Breast epithelium (tissue), 3 donors: ENCODE measurements at regions not wholly inside any gene's neighbourhood (a gene's known extent, or its start where the extent isn't known, plus 50 kb on each side); places are given as distances from the start of the nearest gene placed in this dataset.

Experiments used
- POLR2A ChIP-seq: fragments of 450-650 bp; IDR thresholded peaks from one replicate; pipeline ENCODE4 v1.6.1; 2016; ENCODE audit warnings: antibody characterized with exemption, mild to moderate bottlenecking, moderate library complexity
- POLR2AphosphoS5 ChIP-seq, 3 donors: sonication (generic); formaldehyde crosslinking; IDR thresholded peaks; one replicate each; pipeline ENCODE4 v1.6.1; 2017; ENCODE audit warnings: antibody characterized with exemption in 3 of 3
- TF ChIP-seq, protein P1 (sequence below), 3 donors: fragments of 450-650 bp; IDR thresholded peaks; one replicate each; pipeline ENCODE4 v1.5.1; 2016 to 2017; ENCODE audit warnings: antibody characterized with exemption in 3 of 3, mild to moderate bottlenecking in 3 of 3, moderate library complexity in 3 of 3

DNA sequence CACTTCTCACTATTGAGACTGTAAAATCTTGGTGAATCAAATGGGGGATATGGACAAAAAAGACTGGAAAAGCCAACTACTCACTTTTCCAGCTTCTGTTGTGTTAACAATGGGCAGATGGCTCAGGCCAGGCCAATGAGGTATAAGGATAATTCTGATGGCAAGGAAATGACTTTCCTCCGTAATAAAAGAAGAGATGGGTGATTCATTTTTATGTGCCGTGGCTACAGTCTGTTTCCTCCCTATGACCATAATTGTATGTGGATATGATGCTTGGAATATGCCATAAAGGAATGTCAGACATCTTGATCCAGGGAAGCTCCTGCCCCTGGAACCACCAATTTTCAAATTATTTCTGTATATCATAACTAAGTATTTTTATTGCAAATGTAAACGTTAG, 406.8 kb downstream of the CCDC85A start:
- TF ChIP-seq POLR2A (no peak), POLR2AphosphoS5 (IDR thresholded peaks at IDR 0.05) (no peak)
- TF ChIP-seq, protein P1, sequence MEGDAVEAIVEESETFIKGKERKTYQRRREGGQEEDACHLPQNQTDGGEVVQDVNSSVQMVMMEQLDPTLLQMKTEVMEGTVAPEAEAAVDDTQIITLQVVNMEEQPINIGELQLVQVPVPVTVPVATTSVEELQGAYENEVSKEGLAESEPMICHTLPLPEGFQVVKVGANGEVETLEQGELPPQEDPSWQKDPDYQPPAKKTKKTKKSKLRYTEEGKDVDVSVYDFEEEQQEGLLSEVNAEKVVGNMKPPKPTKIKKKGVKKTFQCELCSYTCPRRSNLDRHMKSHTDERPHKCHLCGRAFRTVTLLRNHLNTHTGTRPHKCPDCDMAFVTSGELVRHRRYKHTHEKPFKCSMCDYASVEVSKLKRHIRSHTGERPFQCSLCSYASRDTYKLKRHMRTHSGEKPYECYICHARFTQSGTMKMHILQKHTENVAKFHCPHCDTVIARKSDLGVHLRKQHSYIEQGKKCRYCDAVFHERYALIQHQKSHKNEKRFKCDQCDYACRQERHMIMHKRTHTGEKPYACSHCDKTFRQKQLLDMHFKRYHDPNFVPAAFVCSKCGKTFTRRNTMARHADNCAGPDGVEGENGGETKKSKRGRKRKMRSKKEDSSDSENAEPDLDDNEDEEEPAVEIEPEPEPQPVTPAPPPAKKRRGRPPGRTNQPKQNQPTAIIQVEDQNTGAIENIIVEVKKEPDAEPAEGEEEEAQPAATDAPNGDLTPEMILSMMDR (IDR thresholded peaks at IDR 0.05): no peak
